SK-N-SH (cell line): ENCODE measurements at regions not wholly inside any gene's neighbourhood (a gene's known extent, or its start where the extent isn't known, plus 50 kb on each side); places are given as distances from the start of the nearest gene placed in this dataset.

Source experiments
- CTCF ChIP-seq: fragments of 200-600 bp; sonication (generic); IDR thresholded peaks from 2 replicates; pipeline ENCODE4 v1.6.1; 2017; ENCODE audit warnings: antibody characterized with exemption, mild to moderate bottlenecking, moderate library complexity
- EZH2phosphoT487 ChIP-seq: fragments of 200-600 bp; sonication (generic); IDR thresholded peaks from 2 replicates; pipeline ENCODE4 v1.6.1; 2017; ENCODE audit warnings: low read depth, mixed run types, mild to moderate bottlenecking, antibody characterized with exemption, moderate library complexity, borderline replicate concordance
- POLR2AphosphoS5 ChIP-seq: IDR thresholded peaks from 2 replicates; pipeline ENCODE4 v1.6.1; 2012; ENCODE audit warnings: low read depth, low read length
- RFX5 ChIP-seq: IDR thresholded peaks from 2 replicates; pipeline ENCODE4 v1.6.1; 2012; ENCODE audit warnings: mild to moderate bottlenecking, improper control_type of control experiment, low read length
- TCF12 ChIP-seq: IDR thresholded peaks from 2 replicates; pipeline ENCODE4 v1.4.0; 2012
- TF ChIP-seq, protein P1 (sequence below): IDR thresholded peaks from 2 replicates; pipeline ENCODE4 v1.4.0; 2012; ENCODE audit warnings: low read depth

DNA sequence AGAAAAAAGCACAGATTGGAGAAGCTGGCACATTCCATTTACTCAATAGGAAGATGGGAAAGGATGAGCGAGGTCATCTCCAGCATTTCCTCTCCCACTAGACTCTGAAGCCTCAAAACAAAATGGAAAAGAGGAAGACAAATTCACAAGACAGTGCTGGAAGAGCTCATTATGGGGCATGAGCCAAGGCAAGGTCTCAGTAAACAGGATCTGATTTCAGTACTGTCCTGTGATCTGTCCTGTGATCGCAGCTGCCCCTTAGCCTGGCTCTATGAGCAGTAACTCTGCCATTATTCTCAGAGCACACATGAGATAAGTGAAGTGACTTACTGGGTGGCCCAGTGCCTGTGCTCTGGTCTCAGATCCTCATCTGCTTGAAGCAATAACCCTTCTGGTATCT, 68.1 kb upstream of the SLC4A11 start:
- TF ChIP-seq RFX5 (no peak), CTCF (no peak), POLR2AphosphoS5 (no peak), EZH2phosphoT487 (no peak), TCF12 (no peak)
- TF ChIP-seq, protein P1, sequence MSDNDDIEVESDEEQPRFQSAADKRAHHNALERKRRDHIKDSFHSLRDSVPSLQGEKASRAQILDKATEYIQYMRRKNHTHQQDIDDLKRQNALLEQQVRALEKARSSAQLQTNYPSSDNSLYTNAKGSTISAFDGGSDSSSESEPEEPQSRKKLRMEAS, result no peak
